Heart left ventricle (tissue), 16 donors: ENCODE measurements at regions not wholly inside any gene's neighbourhood (a gene's known extent, or its start where the extent isn't known, plus 50 kb on each side); places are given as distances from the start of the nearest gene placed in this dataset.

Source experiments
- ATAC-seq, 4 donors: fragments of 200-7000 bp; cut with Tn5 transposase; one replicate each; pipeline ENCODE4 v1.9.1; 2020 to 2022; ENCODE audit warnings: moderate library complexity in 4 of 4, mild to moderate bottlenecking in 3 of 4, moderate number of reproducible peaks in 1 of 4
- DNase-seq, 5 donors: peaks; one replicate each; pipeline ENCODE4 v3.0.0-alpha.2; 2020
- H3K27ac ChIP-seq, 12 donors: fragments of 200-600 bp; sonication (generic) in 4 of 12; one replicate each; pipeline versions ENCODE4 v1.5.0 to v1.8.0; 2016 to 2022; ENCODE audit warnings: mild to moderate bottlenecking in 2 of 12
- H3K27me3 ChIP-seq, 9 donors: fragments of 200-600 bp; sonication (generic) in 2 of 9; one replicate each; pipeline versions ENCODE4 v1.5.1 to v1.8.0; 2016 to 2022; ENCODE audit warnings: mild to moderate bottlenecking in 3 of 9
- H3K36me3 ChIP-seq, 9 donors: fragments of 200-600 bp; sonication (generic) in 2 of 9; one replicate each; pipeline versions ENCODE4 v1.5.0 to v1.8.0; 2018 to 2022; ENCODE audit warnings: mild to moderate bottlenecking in 2 of 9
- H3K4me1 ChIP-seq, 12 donors: fragments of 200-600 bp; sonication (generic) in 4 of 12; one replicate each; pipeline versions ENCODE4 v1.5.0 to v1.8.0; 2016 to 2022; ENCODE audit warnings: mild to moderate bottlenecking in 3 of 12
- H3K4me3 ChIP-seq, 12 donors: fragments of 200-600 bp; sonication (generic) in 4 of 12; one replicate each; pipeline versions ENCODE4 v1.5.0 to v1.8.0; 2017 to 2022; ENCODE audit warnings: mild to moderate bottlenecking in 9 of 12, moderate library complexity in 4 of 12
- H3K9me3 ChIP-seq, 12 donors: fragments of 200-600 bp; sonication (generic) in 4 of 12; one replicate each; pipeline versions ENCODE4 v1.5.0 to v1.8.0; 2016 to 2022; ENCODE audit warnings: mild to moderate bottlenecking in 1 of 12
- CTCF ChIP-seq, 12 donors: fragments of 200-600 bp; sonication (generic) in 4 of 12; IDR thresholded peaks; one replicate each; pipeline versions ENCODE4 v1.5.0 to v1.8.0; 2018 to 2022; ENCODE audit warnings: antibody characterized with exemption in 12 of 12, mild to moderate bottlenecking in 5 of 12
- POLR2A ChIP-seq, 2 donors: fragments of 450-650 bp; IDR thresholded peaks; one replicate each; pipeline ENCODE4 v1.6.1; 2017; ENCODE audit warnings: antibody characterized with exemption in 2 of 2, mild to moderate bottlenecking in 2 of 2, moderate library complexity in 2 of 2
- WGBS, 4 donors: extraction: QIAGEN DNeasy Blood & Tissue Kit in 2 of 4; methylation state at CpG; one replicate each; pipeline versions ENCODE4 v1.1.5 to v1.1.7; 2013 to 2018; 5-methylcytosine and 5-hydroxymethylcytosine counted together
- intact Hi-C, 10 donors: fragments of 100-400 bp; cut with DNase I; formaldehyde crosslinking; loops; one replicate each; pipeline versions ENCODE4 v1.11.1 to v1.14.2; 2022
- donor health status: ischemic (EF 13 %, LVEDD 7.1; RV severe dilation, severe dysfunction).
- donor health status: healthy with polysubstance abuse.
- donor health status: DM: no; HTN: yes; CAD: no.
- donor health status: DM: no; HTN: no; CAD: no.
- donor health status: ischemic (EF 25% LVEDD 6.9; RV normal size, moderate dysfunction).
- donor health status: ischemic (EF 25% LVEDD 5.7; RV mildly dilated, moderate dysfunction).
- donor health status: healthy.
- donor health status: DM: yes; HTN: yes; CAD: no.
- donor health status: ischemic (EF 35%, LVEDD 5.7; RV mildly dilated, moderate dysfunction).
- donor health status: nonischemic (EF 11% LVEDD 7.7; RV severe dilation, severe dysfunction).
- donor health status: DM: yes; HTN: yes; CAD: no.
- donor health status: PGD.
- donor health status: ischemic (EF 29% LVEDD 5.4; RV normal size, mild dysfunction).
- donor health status: nonischemic (EF 23%, LVEDD 6.1; RV moderate dilation, normal function).

- Histone ChIP-seq H3K36me3 (no peaks in the 10 kb centered on the region), H3K27me3 (no peaks in the 10 kb centered on the region), H3K4me3 (peak overlapping the region in 11 of 12 donors; percentile 23 to 71 (median 56)), H3K9me3 (no peaks in the 10 kb centered on the region), H3K4me1 (peaks cover 0 to 83% (median 49%) of the 10 kb centered on the region in 12 donors), H3K27ac (peak overlapping the region; percentile 80 to 99 (median 92))
- no peak for TF ChIP-seq POLR2A (IDR thresholded peaks at IDR 0.05)
- intact Hi-C loops: loop anchor here in 9 of 10 donors (1.0 to 10.0 kb wide), 13 partner anchors 65 to 428 kb away; partner anchors contain the start of genes ATG10 (in 8 of the 9) and SSBP2 (in 1 of the 9)
- no peak for ATAC-seq
- DNase-seq: peak in 4 of 5 donors; percentile 29 to 65 (median 32)
- 9 to 11% (median 11%) methylated on average over 25 to 26 of the region's 26 CpGs for WGBS, 4 donors
These were observed 101.6 kb upstream of the SSBP2 start for GRCh38 chr5:81852291-81853029.

- Histone ChIP-seq H3K27ac (peak overlapping the region; percentile 80 to 99 (median 92)), H3K9me3 (no peaks in the 10 kb centered on the region), H3K4me3 (peak overlapping the region in 11 of 12 donors; percentile 23 to 71 (median 56)), H3K36me3 (no peaks in the 10 kb centered on the region), H3K4me1 (peaks cover 0 to 79% (median 47%) of the 10 kb centered on the region in 12 donors), H3K27me3 (no peaks in the 10 kb centered on the region)
- ATAC-seq: peak; percentile 93 to 96 (median 94)
- WGBS, 4 donors: 0 to 1% (median 0%) methylated on average over 26 to 31 of the region's 31 CpGs
- DNase-seq: peak; percentile 96 to 98 (median 97)
- intact Hi-C loops: loop anchor here (1.0 to 10.0 kb wide), 20 partner anchors 61 to 427 kb away; partner anchors contain the start of genes SSBP2 (in 9 of the 10) and ATG10 (in 8 of the 10)
- peak in 1 of 2 donors; percentile 58 for TF ChIP-seq POLR2A (IDR thresholded peaks at IDR 0.05)
- no peak for TF ChIP-seq CTCF (IDR thresholded peaks at IDR 0.05)
These were observed 100.7 kb upstream of the SSBP2 start for GRCh38 chr5:81851481-81852178.

- TF ChIP-seq POLR2A (IDR thresholded peaks at IDR 0.05): no peak
- no peak for TF ChIP-seq CTCF (IDR thresholded peaks at IDR 0.05)
- no peaks in the 10 kb centered on the region for H3K9me3 ChIP-seq
- WGBS, 4 donors: 30 to 42% (median 36%) methylated on average over 6 of the region's 6 CpGs
- intact Hi-C loops: loop anchor here (1.0 to 10.0 kb wide), 18 partner anchors 60 to 426 kb away; partner anchors contain the start of genes SSBP2 (in 8 of the 10) and ATG10 (in 7 of the 10)
- peak overlapping the region; percentile 80 to 99 (median 92) for H3K27ac ChIP-seq
- H3K4me1 ChIP-seq: peaks cover 0 to 72% (median 45%) of the 10 kb centered on the region in 12 donors
- peak overlapping the region in 10 of 12 donors; percentile 23 to 71 (median 58) for H3K4me3 ChIP-seq
- no peaks in the 10 kb centered on the region for H3K36me3 ChIP-seq
- H3K27me3 ChIP-seq: no peaks in the 10 kb centered on the region
- DNase-seq: peak in 4 of 5 donors; percentile 39 to 60 (median 46)
- peak in 3 of 4 donors; percentile 21 to 63 (median 58) for ATAC-seq
These were observed 99.8 kb upstream of the SSBP2 start for GRCh38 chr5:81850501-81851357.

- H3K9me3 ChIP-seq: no peaks in the 10 kb centered on the region
- WGBS, 4 donors: 80 to 84% (median 84%) methylated on average over 4 of the region's 4 CpGs
- H3K36me3 ChIP-seq: no peaks in the 10 kb centered on the region
- intact Hi-C loops: loop anchor here (1.0 to 10.0 kb wide), 19 partner anchors 48 to 425 kb away; partner anchors contain the start of gene ATG10 (in 7 of the 10)
- H3K4me3 ChIP-seq: no peak overlapping the region
- TF ChIP-seq CTCF (IDR thresholded peaks at IDR 0.05): no peak
- TF ChIP-seq POLR2A (IDR thresholded peaks at IDR 0.05): no peak
- peaks cover 0 to 63% (median 41%) of the 10 kb centered on the region in 12 donors for H3K4me1 ChIP-seq
- peak overlapping the region in 11 of 12 donors; percentile 80 to 99 (median 92) for H3K27ac ChIP-seq
- DNase-seq: no peak
- no peaks in the 10 kb centered on the region for H3K27me3 ChIP-seq
- ATAC-seq: no peak
These were observed 99.0 kb upstream of the SSBP2 start for GRCh38 chr5:81849770-81850367.
